T-helper 9 cell (primary cell): ENCODE measurements at regions not wholly inside any gene's neighbourhood (a gene's known extent, or its start where the extent isn't known, plus 50 kb on each side); places are given as distances from the start of the nearest gene placed in this dataset.

Source experiments
- DNase-seq: peaks from one replicate; pipeline ENCODE4 v3.0.0-alpha.2; 2020

DNA sequence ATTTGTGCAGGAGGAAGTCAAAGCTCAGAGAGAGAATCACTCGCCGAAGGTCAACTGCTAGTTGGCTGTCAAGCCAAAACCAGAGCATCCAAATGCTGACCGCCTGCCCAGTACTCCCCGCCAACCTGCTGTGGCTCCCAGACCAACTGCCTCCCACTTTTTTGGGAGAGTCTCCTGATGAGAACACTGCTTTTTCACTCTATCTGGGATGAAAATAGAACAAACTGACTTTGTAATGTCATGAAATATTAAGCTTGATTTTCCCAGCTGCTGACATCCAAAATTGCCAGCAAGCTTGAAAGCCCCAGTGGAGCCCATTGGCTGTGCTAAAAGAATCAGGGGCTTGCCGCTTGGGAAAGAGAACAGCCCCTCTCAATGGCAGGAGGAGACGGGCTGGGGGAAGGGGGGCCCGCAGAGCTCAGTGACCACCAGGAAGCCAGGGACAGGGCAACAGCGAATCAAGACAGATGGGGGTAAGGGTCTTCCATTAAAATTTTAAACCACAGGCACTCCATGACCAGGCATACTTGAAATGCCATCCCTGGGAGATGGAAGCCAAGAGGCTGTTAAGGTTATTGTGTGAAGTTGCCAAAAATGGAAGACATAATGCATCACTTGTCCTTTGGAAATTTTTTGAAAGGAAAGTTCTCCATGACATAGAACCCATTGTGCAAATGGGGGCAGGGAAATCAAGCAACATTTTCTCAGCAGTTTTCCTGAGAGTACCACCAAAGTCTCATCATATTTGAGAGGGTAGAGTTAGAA is 125.7 kb upstream of the CDH5 start:
- DNase-seq, result no peak

DNA sequence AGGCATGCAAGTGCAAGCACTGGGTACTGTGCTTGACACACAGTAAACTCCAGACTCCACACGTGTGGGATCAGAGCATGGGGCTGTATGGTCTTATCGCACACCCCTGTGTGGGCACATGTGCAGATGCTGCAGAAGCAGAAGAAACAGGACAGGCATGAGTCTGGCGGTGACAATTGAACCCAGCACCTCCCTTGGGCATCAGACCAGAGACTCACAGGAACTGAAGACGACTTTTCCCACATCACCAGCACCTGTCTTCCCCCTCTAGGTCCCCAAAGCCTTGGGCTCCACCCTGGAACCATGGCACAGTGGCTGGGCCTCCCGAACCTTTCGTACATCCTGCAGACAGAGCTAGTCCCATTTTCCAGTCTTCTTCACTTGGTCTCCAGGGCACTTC is 126.4 kb upstream of the CDH5 start:
- DNase-seq, result no peak

DNA sequence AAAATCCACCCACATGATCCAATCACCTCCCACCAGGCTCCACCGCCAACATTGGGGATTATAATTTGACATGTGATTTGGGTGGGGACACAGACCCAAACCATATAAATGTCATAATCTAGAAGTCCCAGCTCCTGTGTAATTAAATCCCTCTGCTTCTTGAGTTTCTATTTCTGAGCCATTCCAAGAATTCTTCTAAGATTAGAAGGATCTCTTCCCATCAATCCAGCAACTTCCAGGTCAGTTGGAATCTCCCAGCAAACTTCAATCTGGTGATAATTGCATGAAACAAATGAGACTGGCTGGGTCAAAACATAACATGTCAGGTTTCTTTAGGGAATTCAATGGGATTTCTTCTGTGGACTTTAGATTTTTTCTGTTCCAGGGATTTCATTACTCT is 127.8 kb upstream of the CDH5 start:
- DNase-seq, result no peak

DNA sequence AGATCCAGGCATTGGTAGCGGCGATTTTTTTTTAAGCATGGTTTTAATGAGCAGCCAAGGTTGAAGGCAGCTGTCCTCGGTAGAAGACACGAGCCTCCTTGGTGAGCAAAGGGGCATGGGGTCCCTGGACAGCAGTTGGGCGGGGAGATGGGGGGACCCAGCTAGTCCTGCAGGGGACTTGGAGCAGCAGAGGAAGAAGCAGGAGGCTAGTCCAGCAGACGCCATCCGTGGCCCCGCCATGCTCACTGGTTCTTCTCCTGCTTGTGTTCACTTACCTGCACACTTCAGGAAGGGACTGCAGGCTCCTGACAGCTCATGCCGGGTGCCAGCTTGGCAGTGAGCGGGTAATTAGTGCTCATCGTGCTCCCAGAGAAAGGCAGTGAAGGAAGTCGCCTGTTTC is 130.2 kb upstream of the CDH5 start:
- no peak for DNase-seq

DNA sequence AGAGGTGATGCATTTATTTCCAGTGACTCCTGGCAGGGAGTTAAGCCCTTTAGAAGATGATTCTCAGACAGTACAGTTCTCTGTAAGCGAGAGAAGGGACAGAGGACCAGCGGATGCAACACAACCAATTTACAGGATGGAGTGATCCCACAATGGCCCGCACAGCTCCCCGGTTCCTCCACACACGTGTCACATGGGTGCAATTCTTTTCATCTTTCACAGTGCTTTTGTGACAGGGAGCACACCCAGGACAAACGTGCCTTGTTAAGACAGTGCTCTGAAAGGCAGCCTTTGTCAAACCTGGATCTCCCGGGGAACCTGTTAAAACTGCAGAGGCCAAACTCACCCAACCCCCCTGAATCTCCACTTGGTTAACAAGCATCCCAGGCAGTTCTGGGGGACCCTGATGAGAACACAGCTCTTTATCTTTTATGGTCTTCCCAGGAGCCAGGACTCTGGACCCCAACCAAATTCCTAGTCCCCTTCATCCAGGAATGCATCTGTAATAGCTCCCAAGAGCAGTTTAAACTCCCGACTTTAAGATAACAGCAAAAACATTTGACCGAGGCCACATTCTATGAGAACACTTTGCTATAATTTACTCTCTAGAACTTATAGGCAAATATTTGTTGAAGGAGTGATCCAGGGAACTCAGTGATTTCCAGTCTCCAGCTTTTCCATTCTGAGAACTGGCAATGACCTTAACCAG is 134.9 kb upstream of the CDH5 start:
- DNase-seq, result no peak

DNA sequence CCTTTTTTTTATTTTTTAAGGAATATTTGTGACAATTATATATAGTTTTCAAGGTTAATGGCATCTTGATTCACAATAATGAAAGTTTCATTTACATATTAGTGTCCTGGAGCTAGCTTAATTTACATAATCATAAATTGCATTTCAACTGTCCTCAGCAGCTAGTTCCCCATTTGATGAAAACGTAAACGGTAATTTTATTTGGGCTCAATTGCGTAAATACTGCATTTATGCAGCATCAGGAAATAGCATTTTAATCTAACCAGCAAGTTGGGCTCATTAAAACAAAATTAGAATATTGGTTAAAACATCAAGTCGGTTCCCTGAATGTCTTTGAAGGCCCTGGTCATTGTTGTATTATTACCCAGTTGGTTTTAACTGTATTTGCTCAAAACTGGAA is 136.8 kb upstream of the CDH5 start:
- no peak for DNase-seq

DNA sequence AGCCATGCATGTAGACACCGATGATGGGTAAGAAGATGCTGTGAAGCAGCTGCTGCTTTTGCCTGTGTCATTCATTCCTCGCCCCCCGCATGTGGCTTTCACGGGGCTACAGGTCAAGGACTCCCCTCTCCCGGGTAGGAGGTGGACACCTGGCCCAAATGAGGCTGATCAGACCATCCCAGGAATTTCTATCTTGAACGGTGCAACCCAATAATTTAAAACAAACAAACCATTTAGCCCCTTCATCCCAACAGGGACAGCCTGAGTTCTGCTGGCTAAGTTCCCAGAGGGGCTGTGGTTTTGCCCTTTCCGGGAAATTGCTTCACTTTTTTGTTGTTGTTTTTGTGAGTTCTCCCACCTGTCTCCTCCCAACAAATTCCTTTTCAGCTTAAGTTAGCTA is 137.7 kb upstream of the CDH5 start:
- DNase-seq, result no peak

DNA sequence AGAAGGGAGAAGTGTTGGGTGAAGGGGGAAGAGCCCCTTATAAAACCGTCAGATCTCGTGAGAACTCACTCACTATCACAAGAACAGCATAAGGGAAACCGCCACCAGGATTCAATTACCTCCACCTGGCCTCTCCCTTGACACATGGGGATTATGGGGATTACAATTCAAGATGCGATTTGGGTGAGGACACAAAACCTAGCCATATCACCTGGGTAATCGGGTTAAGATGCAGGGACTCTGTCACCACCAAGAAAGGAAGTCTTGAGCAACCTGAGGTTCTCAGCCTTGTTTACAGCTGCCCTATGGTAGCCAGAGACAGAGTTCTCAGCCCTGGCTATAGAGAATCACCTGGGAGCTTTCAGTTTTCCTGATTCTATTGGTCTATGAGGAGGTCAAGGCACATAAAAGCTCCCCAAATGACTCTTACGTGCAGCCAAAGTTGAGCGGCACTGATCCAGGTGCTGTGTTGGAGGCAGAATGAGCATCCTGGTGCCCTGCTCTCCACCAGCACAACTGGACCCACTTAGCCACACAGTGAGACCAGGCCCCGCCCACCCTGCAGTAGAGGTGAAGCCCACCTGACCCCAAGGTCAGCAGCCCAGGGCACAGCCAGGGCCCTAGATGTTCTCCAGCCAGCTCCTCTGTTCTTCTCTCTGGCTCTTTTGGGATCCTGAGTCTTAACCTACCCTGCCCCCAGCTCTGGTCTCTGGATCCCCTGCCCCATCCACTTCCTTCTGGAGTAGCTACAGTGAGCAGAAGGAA is 138.5 kb upstream of the CDH5 start:
- no peak for DNase-seq

DNA sequence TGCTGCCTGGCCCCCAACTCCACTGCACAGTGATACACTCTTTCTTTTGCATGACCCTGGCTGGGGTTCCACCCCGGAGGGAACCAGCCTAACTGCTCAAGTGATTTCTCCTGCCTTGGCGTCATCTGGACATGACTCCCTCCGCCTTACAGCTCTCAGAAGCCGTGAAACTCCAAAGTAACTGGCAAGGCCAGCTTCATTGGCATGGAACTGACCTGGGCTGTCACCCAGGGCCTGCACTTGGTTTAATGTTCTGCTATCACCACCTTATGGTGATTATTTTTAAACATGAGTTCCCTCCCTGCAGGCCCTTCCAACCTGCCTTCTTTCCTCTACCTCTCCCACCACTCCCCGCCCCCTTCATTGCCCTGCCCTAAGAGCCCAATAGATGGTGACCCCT is 139.7 kb upstream of the CDH5 start:
- no peak for DNase-seq

DNA sequence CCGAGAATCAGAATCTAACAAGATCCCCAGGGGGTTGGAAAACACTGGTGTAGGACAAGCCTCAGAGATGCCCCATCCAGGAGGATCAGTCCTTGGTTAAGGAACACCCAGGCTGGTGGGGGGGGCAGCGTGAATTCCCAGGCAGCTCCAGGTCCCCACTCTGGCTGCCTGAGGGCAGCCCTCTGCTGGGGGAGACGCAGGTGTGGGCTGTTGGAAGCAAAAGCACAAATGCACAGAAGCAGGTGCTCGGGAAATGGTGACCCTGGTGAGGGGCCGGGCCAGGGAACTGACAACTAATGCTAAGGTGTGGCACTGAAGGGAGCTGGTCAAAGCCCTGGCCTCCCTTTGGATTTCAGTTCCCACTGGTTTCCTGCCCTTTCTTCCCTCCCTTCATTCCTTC is 140.8 kb upstream of the CDH5 start:
- no peak for DNase-seq

DNA sequence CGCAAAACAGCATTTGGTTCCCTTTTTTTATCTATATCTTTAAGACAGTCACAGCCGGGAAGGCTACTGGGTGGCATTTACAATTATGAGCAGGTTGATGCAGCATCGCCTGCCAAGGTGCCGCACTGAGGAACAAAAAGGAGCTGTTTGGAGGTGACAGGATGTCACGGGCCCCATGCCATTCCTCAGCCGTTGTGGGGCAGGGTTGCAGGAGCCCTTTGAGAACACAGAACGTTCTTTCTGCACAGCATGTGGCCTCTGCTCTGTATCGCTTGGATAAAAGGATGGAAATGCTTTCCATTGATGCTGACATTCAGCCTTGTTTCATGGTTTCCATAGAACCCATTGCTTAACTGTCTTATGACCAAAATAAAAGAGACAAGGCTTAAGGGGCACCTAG is 141.9 kb upstream of the CDH5 start:
- no peak for DNase-seq

DNA sequence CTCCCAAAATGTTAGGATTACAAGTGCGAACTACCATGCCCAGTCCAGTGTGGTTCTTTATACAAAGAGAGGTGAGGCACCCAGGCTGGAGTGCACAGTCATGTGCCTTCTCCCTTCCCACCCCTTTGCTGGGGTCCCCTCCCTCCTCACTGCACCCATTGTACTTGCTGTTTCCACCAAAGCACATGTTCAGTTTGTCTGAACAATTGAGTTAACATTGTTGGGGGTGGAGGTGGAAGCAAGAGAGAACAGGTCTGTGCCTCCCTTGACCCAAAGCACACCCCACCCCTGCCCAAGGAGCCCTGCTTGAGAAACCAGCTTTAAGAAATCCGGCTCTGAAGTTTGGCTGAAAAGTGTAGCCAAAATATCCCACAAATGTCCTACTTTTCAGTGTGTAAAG is 142.3 kb upstream of the CDH5 start:
- no peak for DNase-seq

DNA sequence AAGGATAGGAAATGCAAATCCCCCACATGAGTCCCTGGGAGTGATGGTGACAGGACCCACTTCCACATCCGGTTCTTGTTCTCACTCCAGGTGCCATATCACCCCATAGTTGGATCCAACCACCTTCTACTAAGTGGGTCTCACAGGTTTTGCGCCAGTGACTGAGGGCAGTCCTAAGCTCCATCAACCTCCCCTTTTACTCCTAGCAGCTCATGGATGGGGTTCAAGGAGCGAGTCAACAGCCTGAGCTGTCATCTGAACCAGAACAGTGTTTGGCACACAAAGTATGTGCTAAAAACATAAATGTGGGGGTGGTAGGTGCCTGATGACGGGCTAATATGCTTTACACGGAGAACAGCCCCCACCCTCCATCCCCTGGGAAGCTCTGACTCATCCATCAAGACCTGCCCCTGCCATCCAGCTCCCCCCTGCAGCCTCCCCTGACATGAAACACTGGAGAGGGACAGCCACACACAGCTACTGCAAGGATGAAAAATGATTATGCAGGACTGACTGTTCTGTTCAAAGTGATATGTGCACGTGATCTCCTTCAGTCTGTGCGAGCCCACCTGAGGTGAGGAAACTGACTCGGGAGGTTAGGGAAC is 143.2 kb upstream of the CDH5 start:
- DNase-seq, result no peak

DNA sequence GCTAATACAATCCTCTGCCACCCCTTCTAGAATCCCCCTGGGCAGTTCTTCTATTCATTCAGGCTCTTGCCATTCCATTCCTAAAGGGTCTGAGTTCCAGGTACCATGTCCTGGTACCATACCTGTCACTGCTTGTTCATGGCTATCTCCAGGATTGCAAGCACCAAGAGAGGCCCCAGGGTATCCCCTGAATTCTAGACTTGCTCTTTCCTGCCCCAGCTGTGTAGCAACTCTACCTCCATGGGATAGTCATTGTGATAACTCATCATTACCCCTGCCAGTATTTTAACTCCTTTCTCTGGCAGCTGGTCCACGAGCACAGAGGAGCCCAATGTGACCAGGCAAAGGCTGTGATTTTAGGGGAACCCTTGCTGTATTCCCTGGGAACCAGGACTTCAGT is 143.7 kb upstream of the CDH5 start:
- DNase-seq, result no peak

DNA sequence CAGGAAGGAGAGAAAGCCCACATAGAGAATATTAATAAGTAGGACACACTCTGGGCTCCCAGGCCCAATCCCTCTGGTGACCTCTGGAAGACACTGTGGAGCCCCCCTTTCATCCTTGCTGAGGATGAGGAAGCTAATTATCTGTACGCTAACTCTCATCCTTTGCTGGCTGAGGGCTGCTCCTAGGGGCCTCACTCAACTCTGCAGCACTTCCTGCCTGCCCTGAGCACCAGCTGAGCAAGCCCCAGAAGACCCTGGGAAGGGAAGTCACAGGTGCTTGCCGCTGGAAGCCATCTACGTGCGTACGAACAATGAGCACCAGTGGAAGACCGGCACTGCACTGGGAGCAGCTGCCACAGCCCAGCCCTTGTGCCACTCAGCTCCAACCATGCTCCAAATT is 145.8 kb upstream of the CDH5 start:
- no peak for DNase-seq

DNA sequence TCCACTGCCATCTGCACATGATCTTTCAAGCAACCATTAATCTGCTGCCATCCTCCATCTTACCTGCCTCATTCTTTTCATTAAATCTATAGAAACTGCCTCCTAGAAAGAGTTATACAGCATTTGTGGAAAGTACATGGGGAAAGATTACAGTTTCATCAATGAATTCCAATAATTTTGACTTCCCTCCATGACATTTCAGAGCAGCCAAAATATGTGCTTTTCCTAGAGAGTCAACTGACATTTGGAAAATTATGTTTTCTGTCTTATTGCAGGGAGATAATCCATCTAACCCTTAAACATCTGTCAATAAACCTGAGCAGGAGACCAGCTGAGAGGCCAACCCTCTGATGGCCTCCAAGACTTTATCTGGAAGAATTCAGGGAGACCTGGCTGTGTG is 147.0 kb upstream of the CDH5 start:
- no peak for DNase-seq

DNA sequence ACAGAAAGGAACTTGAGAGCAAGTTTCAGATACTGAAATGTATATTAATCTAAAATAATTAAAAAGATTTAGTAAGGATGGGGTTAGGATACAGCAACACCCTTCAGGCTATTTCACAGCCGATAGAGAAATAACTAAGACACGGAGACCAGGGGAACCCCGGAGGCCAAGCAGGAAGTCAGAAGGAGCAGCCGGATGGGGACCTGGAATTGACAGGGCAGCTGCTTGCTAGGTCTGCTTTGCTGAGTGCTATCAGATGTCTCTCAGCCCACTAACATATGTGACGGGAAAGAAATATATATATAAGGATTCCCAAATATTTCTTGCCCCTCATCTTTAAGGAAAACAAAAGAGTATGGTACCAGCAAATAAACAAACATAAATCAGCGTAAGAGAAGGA is 154.1 kb upstream of the CDH5 start:
- DNase-seq, result no peak

DNA sequence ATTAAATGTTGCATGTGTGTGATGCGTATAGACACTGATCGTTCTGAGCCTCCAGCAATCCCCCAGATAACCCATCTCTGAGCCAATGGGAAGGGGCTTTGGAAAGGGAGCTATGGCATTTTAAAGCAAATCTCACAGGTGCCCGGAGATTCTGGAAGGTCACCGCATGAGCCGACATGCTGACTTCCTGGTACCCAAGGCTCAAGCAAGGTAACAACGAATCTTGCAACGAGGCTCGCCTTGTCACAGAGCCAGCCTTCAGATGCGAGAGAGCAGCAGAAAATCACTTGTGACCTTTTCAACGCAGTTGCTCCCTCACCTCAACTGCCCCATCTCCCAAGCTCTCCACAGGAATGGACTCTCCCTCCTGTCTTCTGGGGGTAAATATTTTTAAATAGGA is 154.8 kb upstream of the CDH5 start:
- no peak for DNase-seq

DNA sequence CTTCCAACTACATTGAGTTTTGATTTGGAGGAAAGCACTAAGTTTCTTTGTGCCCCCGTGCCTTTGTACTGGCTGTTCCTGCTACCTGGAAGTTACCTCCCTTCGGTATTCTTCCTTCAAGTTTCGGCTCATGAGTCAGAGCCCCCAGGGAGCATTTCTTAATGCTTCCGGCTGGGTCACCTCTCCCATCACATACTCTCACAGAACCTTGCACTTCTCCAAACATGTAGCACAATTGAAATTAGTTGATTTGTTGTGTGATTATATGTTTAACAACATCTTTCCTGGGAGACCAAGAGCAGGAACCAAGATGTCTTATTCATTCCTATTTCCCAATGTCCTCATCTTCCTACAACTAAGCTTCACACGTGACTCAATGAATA is 158.6 kb upstream of the CDH5 start:
- DNase-seq, result no peak

DNA sequence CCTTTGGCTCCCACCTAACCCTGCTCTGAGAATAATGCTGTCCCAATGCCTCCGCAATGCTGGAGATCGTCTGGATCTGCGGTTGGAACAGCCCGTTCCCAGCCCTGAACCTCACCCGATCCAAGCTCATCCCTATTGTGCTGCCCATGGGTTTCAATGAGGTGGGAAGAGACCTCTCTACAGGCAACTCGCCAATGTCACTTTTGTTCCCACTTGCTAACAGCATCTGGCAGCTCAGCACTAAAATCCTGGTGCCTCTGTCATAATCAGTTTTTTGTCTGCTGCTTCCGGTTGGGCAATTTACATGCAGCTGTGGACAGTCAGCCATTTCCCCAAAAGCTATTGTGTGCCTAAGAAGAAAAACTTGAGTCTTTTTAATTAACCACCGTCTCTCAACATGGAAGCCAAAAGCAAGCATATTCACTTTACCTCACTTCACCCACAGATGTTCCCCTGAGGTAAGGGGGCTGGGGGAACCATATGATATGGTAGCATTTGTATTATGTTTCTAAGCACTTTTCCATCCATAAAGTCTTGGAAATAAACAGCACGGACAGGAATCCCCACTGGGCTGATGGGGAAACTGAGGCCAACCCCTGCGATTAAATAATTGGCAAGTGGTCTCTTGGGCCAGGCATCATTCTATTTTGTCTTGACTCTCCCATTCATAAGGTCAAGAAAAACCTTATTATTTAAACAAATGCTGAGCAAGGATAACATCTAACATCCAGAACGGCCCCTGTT is 159.2 kb upstream of the CDH5 start:
- DNase-seq, result no peak

DNA sequence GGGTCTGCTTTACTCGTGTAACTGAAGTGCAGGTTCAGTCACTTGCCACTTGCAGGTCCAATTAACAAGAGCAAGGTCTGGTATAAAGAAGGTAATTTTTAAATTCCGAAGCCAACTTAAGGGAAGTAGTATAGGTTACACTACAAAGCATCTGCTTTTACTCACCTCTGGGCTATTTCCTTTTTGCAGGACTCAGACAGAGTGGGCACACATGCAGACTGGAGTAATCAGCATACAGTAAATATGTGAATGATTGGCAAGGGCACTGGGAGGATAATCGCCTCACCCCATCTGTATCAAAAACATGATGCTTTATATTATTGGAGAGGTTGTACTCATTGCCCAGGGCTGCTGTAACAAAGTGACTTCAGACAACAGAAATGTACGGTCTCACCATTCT is 160.1 kb upstream of the CDH5 start:
- DNase-seq, result no peak

DNA sequence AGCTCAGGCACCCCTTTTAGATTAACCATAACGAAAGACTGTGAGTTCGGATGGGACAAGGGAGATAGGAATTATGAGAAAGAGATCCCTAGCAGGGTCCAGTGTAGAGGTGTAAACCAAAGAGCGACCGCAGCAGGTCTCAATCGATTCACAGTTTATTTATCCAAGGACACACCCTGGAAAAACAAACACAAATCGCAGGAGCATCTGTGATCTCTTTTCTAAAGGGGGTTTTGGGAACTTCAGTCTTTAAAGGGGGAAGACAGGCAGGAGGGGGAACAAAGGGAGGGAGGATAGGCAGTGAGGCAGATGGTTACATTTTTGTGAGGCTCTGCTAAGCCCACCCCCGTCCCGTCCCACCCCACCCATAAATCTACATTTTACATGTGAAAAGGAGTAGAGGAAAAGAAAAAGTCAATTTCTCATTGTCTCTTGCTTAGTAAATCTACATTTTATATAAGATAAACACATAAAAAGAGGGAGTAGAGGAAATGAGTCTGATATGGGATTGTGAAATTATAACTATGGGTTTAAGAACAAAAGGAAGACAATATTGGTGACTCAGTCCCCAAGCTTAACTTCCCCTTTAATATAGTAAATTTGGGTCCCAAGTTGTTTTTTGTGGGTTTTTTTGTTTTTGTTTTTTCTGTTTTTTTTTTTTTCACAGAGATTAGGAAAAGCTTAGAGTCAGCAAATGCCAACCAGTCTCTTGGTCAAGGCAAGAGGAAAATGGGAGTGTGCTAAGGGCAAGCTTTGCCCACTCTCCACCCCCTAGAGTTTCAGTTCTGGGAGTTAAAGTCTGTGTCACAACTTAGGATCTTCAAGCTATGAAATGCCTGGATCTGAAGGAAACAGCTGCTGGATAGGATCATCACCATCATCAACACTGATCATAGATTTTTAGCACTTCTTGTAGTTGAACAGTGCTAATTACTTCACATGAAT is 160.9 kb upstream of the CDH5 start:
- no peak for DNase-seq
